Activated CD8-positive, alpha-beta memory T cell treated with anti-CD3 and anti-CD28 coated beads for 48 hours (primary cell): ENCODE measurements at regions not wholly inside any gene's neighbourhood (a gene's known extent, or its start where the extent isn't known, plus 50 kb on each side); places are given as distances from the start of the nearest gene placed in this dataset.
"Not testable (repeated sequence)": the region's sequence is repeated elsewhere in the genome, so short reads cannot be mapped to it uniquely, and the experiment has no call there.

Experiments used
- DNase-seq, 3 experiments: peaks; one replicate each; pipeline ENCODE4 v3.0.0-alpha.2; 2020; ENCODE audit warnings: low read depth in 2 of 3, low spot score in 2 of 3

GRCh38 chr3:159261333-159261732, 459.5 kb downstream of the MFSD1 start:
- not testable (repeated sequence) for DNase-seq

- no peak for DNase-seq
Observed at GRCh38 chr3:159263750-159264553, 462.1 kb downstream of the MFSD1 start.

DNA sequence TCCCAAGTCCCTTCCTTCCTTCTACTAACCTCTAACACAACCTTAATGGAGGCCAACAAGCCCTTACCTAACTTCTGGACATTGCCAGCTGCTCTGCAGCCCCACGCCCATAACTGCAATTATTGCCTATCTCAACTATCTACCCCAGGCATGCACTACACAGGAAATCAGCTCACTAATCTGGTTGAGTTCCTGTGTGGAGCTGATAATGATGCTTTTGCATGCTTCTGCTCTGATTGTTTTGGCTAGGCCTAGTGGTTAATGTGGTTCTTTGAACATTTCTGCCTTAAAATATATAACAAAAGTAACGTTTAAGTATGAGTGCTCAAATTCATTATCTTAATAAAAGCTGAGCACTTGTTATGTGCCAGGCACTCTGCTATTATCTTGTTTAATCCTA, 463.9 kb downstream of the MFSD1 start:
- no peak for DNase-seq

DNA sequence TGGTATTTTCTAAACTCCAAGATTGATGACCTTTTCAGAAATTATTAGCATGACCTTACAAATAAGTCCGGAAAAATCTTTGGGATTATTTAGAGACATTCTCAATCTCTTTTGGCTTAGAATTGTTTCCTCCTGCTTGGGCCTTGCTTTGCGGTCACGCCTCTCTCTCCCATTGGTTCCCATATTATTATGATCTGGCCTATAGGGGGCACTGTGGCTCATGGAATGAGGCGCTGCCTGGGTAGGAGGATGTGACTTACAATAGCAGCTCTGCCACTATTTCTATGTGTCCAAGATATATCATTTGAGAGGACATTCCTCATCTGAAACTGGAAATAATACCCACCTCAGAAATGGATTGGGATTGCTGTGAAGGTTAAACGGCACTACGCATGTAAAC, 464.9 kb downstream of the MFSD1 start:
- DNase-seq, result no peak

DNA sequence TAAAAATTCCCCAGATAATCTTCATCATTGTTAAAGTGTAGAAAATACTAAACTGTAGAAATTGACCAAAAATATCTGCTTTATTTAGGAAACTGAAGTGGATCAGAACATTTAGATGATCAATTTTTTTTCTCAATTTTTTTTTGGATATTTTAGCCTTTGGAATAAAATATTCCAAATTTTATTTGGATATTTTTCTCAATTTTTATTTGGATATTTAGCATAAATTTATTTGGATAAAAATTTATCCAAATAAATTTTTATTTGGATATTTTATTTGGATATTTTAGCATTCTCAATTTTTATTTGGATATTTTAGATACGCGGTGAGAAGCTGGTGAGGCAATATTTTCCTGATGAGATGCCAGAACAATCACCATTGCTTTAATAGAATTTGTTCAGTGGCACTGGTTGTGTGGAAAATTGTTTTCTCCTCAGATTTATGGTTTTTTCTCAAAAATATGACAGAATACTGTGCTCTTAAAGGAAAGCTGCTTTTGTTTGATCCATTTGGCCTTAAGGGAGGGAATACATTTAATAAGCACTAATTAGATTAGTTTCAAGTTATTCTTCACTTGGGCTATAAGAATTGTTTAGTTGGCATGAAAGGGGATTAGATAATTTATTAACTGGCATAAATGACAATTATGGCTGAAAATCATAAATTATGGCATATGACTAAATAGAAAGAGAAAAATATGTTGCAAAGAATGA, 470.1 kb downstream of the MFSD1 start:
- no peak for DNase-seq

DNA sequence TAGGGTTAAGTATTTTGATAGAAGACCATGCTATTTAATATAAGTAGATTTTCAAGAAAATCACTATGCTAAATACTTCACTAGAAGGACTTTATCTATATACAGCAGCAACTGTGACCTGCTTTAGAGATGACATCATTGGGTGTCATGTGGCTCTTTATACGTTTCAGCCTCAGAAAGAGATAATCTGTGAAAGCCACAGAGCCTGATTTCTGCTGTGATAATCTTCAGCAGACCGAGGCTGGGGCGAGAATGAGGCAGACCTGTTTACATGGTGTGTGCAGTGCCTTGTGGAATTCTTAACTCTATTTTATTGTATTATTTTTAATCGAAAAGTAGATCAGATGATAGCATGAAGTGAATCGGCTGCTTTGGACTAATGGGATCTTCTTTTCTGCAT, 471.2 kb downstream of the MFSD1 start:
- DNase-seq, result no peak

DNA sequence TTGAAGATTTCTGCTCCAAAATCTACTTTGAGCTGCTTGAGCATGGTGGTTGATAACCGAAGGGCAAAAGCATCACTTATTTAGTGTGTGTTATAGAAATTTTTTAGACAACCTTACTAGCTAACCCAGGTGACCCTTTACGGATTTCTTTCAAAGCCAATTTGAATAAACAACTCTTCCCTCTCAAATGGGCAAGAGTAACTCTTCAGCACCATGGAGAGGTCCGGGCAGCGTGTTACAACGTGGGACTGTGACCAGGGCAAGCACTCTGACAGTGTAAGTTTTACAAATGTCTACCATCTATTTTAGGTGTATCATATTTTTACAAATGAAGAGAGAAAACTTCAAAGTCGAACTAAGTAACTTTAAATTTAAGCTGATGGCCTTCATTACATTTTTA, 471.8 kb downstream of the MFSD1 start:
- DNase-seq, result no peak

DNA sequence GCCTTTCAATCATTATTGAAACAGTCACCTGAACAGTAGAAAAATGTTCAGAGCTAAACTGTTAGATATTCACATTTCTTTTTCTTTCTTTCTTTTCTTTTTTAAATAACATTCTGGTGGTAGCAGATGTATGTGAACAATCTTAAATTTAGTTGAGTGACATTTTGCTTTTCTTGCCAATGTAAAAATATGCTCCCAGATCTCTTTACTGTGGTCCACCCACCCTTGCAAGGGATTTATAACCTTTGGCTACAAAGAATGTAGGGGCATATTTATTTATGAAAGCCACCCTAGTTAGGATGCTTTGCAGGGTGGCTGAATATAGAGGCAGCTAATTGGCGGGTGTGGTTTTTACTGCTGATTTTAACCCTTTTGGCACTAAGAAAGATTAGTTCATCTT, 473.9 kb downstream of the MFSD1 start:
- DNase-seq, result no peak

DNA sequence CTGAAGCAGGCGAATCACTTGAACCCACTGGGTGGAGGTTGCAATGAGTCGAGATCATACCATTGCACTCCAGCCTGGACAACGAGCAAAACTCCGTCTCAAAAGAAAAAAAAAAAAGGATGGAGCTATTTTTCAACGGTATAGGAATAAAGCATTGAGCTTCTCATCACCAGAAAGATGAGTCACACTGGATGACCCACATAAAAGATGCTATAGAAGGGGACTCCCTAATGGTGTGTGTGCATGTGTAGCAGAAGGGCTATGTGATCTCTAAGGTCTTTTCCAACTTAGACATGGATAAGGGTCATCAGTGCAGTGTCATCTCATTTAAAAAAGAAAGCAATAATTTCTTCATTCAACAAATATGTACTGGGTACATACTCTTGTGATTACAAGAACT, 476.0 kb downstream of the MFSD1 start:
- DNase-seq, result no peak

- no peak for DNase-seq
Observed at GRCh38 chr3:159280386-159281191, 478.7 kb downstream of the MFSD1 start.

- DNase-seq, result no peak
Observed at GRCh38 chr3:159293493-159293892, 491.6 kb downstream of the MFSD1 start.

DNA sequence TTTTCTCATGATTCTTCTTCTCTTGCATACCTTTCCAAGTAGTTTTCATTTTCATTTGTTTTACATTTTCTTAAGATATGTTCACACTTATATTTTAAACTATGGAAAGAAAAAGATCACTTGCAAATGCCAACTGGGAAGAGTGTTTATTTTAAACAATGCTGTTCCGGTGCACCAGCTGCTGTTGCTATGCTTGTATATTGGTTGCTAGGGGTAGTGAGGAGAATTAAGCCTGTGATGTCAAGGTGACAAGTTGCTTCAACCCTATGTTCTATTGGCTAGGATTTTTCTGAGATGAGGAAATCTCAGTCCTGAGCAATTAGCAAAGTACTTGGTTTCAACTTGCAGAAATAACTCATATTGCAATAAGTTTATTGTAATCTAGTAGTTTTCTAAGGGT, 500.1 kb downstream of the MFSD1 start:
- DNase-seq, result no peak

DNA sequence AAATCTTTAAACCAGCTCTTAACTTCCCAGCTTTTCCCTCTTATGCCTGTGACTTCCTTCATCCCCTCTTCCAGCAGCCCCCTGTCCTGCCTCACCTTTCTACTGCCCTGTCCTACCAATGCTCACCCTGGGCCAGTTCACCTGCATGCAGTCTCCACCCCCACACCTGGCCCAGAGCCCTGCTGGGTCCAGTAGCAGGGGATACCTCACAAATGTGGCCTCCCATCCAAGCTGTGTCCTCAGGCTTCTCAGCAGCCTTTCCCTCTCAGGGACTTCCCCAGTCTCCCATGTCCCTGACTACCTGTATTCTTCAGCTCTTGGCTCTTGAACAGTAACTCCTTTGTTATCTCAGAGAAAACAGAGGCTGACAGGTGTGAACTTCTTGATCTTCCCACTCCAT, 503.2 kb downstream of the MFSD1 start:
- no peak for DNase-seq

DNA sequence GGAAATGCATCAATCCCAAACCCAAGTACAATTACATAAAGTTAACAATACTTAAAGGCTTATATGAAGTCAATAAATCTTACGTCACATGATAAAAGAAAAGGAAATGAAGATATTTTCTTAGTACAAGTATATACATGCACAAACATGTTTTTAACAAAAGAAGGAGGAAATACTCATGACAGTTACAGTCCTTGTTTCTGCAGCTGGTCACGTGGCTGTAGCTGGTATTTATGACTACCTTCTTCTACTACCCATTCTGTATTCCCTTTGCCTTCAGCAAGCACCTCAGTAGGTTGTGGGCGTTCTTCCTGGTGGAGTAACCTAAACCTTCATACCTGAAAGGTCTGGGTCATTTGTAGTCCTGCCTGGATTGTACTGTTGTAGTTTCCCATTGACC, 514.9 kb downstream of the MFSD1 start:
- not testable (repeated sequence) for DNase-seq

GRCh38 chr3:159319156-159319555, 517.3 kb downstream of the MFSD1 start:
- DNase-seq, result no peak

DNA sequence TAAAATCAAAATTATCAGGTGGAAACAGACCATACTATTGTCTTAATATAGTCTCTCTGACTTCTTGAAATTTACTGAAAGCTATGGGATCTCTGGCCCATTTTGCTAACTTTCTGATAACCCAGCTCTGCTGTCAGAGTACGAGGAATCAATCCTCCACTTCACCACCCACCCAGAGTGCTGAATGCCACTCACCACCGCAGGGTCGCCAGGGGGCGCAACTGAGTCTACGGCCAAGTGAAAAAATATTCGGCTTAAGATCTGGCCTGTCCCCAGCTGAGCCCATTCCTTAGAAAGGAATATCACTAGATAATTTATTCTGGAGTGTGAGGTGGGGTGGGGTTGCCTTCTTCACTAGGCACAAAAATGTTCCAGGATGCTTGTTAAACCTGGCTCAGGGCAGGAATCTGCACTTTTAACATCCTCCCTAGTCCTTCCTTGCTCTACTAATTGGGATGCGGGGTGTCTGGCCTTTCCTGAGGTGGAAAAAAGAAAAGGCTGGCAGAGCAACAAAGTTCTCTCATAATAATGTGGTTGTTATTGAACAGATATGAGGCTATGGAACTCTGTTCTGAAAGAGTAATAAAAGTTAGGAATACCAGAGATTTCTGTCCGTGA, 520.6 kb downstream of the MFSD1 start:
- peak in 1 of 3 experiments; percentile 3 for DNase-seq

- DNase-seq, result no peak
Observed at GRCh38 chr3:159323848-159324247, 522.0 kb downstream of the MFSD1 start.

GRCh38 chr3:159326998-159327397, 525.1 kb downstream of the MFSD1 start:
- DNase-seq, result no peak

DNA sequence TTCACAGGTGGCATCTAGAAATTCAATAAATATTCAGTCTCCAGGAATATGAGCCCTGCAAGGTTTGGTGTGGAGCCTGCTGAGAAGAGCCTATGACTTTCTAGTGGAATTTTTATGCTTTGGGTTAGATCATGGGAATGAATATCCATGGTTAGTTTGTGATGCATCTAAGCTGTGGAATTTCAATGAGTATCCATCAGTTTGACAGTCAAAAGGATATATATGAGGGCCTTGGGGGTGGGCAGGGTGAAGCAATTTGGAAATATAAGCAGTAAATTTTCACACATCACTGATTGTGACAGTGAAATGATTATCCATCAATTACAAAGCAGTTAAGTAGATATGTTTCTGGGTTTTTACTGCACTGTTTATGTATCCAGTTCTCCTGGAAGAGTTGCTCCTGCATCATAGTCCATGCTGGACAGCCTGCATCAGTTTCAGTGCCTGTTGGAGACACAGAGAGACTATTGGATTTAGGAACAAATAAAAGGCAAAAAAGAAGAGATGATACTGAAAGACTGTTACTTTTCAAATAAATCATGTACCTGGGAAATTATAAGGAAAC, 530.8 kb downstream of the MFSD1 start:
- DNase-seq, result no peak

DNA sequence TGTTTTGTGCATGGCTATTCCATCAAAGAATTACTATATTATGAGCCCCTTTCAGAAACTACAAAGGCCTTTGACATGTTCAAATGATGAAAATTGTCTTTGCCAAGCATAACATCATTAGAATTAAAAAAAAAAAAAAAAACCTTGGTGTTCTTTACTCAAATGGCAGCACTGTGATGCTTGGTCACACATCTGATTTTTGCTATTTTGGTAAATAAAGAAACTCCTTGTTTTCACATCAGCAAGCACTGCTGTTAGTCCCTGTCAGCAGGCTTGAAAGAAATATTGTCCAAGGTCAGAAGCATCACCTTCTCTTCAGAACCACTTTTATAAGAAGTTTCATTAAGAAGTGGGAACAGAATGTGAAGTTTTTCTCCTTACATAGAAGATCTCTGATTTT, 537.3 kb downstream of the MFSD1 start:
- DNase-seq, result no peak

GRCh38 chr3:159340877-159341500, 539.1 kb downstream of the MFSD1 start:
- DNase-seq, result no peak
